A549 (cell line): ENCODE measurements at regions not wholly inside any gene's neighbourhood (a gene's known extent, or its start where the extent isn't known, plus 50 kb on each side); places are given as distances from the start of the nearest gene placed in this dataset.

ENCODE experiments used
- ATAC-seq, 2 experiments: fragments of 200-7000 bp in 1 of 2; fragments of >200 bp in 1 of 2; cut with Nextera tagmentation in 1 of 2; cut with Tn5 transposase in 1 of 2; 3 replicates each; pipeline versions ENCODE4 v1.8.0 to v1.9.1; 2018 to 2020; ENCODE audit warnings: mild to moderate bottlenecking in 1 of 2, moderate library complexity in 1 of 2
- CTCF ChIA-PET: fragments of 300-600 bp; sonication (Branson Sonifier 250); formaldehyde crosslinking; extraction: SDS; loops from one replicate; lab custom pipeline; 2021; ENCODE audit warnings: antibody characterized with exemption, inconsistent platforms; lab: Yijun Ruan, JAX
- POLR2A ChIA-PET: fragments of 350-600 bp; formaldehyde crosslinking; extraction: SDS; loops from one replicate; lab custom pipeline; 2021; ENCODE audit warnings: antibody characterized with exemption, inconsistent platforms; lab: Yijun Ruan, JAX
- DNase-seq, 2 experiments: peaks; one replicate each; pipeline versions ENCODE4 v3.0.0 to v3.0.0-alpha.2; 2011 to 2016; ENCODE audit warnings: low read depth in 1 of 2, low spot score in 1 of 2
- FAIRE-seq: peaks from 2 replicates; lab custom pipeline; 2011; peaks lifted over from hg19 to GRCh38; lab: Jason Lieb, UNC
- H3K27ac ChIP-seq, 2 experiments: fragments of >200 bp; sonication (Bioruptor Twin); formaldehyde crosslinking; 3 replicates each; pipeline ENCODE4 v1.5.1; 2016 to 2017
- H3K4me1 ChIP-seq: fragments of >200 bp; sonication (Bioruptor Twin); formaldehyde crosslinking; 3 replicates; pipeline ENCODE4 v1.6.1; 2016
- H3K4me2 ChIP-seq: fragments of >200 bp; sonication (Bioruptor Twin); formaldehyde crosslinking; 3 replicates; pipeline ENCODE4 v1.6.1; 2016
- H3K4me3 ChIP-seq: fragments of >200 bp; sonication (Bioruptor Twin); formaldehyde crosslinking; 3 replicates; pipeline ENCODE4 v1.5.1; 2016
- H3K9me3 ChIP-seq: fragments of >200 bp; sonication (Bioruptor Twin); formaldehyde crosslinking; 3 replicates; pipeline ENCODE4 v1.6.1; 2016
- EP300 ChIP-seq, 2 experiments: fragments of >200 bp; sonication (Bioruptor Twin); formaldehyde crosslinking; IDR thresholded peaks; 2 replicates in 1 of 2; 3 replicates in 1 of 2; pipeline ENCODE4 v1.6.1; 2016 to 2017
- FOSB ChIP-seq: fragments of 250-450 bp; sonication (Bioruptor Pico); IDR thresholded peaks from 2 replicates; pipeline ENCODE4 v1.5.0; 2020; ENCODE audit warnings: mild to moderate bottlenecking, moderate library complexity
- HDAC2 ChIP-seq: fragments of 200-600 bp; sonication (generic); IDR thresholded peaks from 2 replicates; pipeline ENCODE4 v1.6.1; 2016
- HOXA7 ChIP-seq: fragments of 250-450 bp; sonication (Bioruptor Pico); IDR thresholded peaks from 2 replicates; pipeline ENCODE4 v1.5.0; 2020; ENCODE audit warnings: mild to moderate bottlenecking, moderate library complexity
- HOXB5 ChIP-seq: fragments of 250-450 bp; sonication (Bioruptor Pico); IDR thresholded peaks from 2 replicates; pipeline ENCODE4 v1.5.0; 2020; ENCODE audit warnings: mild to moderate bottlenecking, moderate library complexity
- NPAS2 ChIP-seq: fragments of 250-450 bp; sonication (Bioruptor Pico); IDR thresholded peaks from 2 replicates; pipeline ENCODE4 v1.8.0; 2022; ENCODE audit warnings: mild to moderate bottlenecking, moderate library complexity, borderline replicate concordance
- POLR2A ChIP-seq: IDR thresholded peaks from 2 replicates; pipeline ENCODE4 v1.6.1; 2012; ENCODE audit warnings: mild to moderate bottlenecking, low read length
- RNF2 ChIP-seq: fragments of 200-600 bp; sonication (generic); IDR thresholded peaks from 2 replicates; pipeline ENCODE4 v1.6.1; 2016; ENCODE audit warnings: low read depth, mild to moderate bottlenecking, antibody characterized with exemption, moderate library complexity, borderline replicate concordance
- WGBS: methylation state at CpG from one replicate; pipeline ENCODE4 v1.1.6; 2017; ENCODE audit errors: missing lambda C conversion rate; 5-methylcytosine and 5-hydroxymethylcytosine counted together
- TF ChIP-seq, protein P1 (sequence below): IDR thresholded peaks from 2 replicates; pipeline ENCODE4 v1.6.1; 2012
- TF ChIP-seq, protein P2 (sequence below): IDR thresholded peaks from 2 replicates; pipeline ENCODE4 v1.6.1; 2012; ENCODE audit warnings: low read depth, borderline replicate concordance
- TF ChIP-seq, protein P3 (sequence below): IDR thresholded peaks from 2 replicates; pipeline ENCODE4 v1.6.1; 2012
- TF ChIP-seq, protein P4 (sequence below): fragments of >200 bp; sonication (Bioruptor Twin); formaldehyde crosslinking; IDR thresholded peaks from 3 replicates; pipeline ENCODE4 v1.6.1; 2016
- TF ChIP-seq, protein P5 (sequence below): fragments of >200 bp; sonication (Bioruptor Twin); formaldehyde crosslinking; IDR thresholded peaks from 2 replicates; pipeline ENCODE4 v1.6.1; 2016

DNA sequence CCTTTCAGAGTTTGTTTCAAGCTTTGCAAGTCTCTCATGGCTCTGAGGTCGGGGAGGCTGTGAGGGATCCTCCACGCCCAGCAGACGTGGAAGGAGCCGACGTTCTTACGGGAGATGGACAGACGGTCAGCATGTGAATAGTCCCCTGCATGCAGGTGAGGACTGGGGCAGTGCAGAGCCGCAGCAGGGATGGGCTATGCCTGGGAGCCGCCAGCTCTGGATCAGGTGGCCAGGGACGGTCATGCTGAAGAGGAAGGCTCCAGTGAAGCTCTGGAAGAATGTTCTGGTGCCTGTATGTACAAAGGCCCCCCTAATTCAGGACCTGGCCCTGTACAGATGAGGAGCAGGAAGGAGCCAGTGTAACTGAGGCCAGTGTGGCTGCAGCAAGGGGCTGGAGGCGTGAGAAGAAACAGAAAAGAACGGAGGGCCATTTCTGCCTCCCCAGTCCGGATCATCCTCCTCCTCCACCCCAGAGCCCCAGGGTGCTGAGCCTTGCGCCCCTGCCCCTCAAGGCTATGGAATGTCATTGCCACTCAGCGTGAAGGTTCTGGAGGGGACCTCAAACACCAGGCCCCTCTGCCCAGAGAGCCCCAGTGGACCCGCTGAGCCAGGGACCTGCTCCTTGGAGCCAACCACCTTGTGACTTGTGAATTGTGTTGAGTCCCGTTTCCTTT, 96.8 kb upstream of the DIO3 start:
- ATAC-seq (peak; percentile 15 to 22; a peak in 3 of 6 replicates), FAIRE-seq (no peak), DNase-seq (no peak)
- Histone ChIP-seq H3K4me3 (no peak overlapping the region), H3K4me1 (peaks cover 39% of the 10 kb centered on the region), H3K27ac (peak overlapping the region in 1 of 2 experiments; percentile 76; a peak in 4 of 6 replicates), H3K9me3 (no peaks in the 10 kb centered on the region), H3K4me2 (no peak overlapping the region)
- 85% methylated on average over 17 of the region's 17 CpGs for WGBS
- CTCF ChIA-PET = interaction anchor here (0.8 to 1.0 kb wide), 2 partner anchors 9 to 13 kb away, joined by 3 read pairs; no protein-coding TSS in a partner anchor
- no peak for TF ChIP-seq NPAS2
- TF ChIP-seq, protein P1, sequence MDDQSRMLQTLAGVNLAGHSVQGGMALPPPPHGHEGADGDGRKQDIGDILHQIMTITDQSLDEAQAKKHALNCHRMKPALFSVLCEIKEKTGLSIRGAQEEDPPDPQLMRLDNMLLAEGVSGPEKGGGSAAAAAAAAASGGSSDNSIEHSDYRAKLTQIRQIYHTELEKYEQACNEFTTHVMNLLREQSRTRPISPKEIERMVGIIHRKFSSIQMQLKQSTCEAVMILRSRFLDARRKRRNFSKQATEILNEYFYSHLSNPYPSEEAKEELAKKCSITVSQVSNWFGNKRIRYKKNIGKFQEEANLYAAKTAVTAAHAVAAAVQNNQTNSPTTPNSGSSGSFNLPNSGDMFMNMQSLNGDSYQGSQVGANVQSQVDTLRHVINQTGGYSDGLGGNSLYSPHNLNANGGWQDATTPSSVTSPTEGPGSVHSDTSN = peak; percentile 52; the same call in 1 of the 2 replicates
- POLR2A ChIA-PET = interaction anchor here (0.7 to 1.3 kb wide), 2 partner anchors 11 to 13 kb away, joined by 3 to 5 read pairs; no protein-coding TSS in a partner anchor

DNA sequence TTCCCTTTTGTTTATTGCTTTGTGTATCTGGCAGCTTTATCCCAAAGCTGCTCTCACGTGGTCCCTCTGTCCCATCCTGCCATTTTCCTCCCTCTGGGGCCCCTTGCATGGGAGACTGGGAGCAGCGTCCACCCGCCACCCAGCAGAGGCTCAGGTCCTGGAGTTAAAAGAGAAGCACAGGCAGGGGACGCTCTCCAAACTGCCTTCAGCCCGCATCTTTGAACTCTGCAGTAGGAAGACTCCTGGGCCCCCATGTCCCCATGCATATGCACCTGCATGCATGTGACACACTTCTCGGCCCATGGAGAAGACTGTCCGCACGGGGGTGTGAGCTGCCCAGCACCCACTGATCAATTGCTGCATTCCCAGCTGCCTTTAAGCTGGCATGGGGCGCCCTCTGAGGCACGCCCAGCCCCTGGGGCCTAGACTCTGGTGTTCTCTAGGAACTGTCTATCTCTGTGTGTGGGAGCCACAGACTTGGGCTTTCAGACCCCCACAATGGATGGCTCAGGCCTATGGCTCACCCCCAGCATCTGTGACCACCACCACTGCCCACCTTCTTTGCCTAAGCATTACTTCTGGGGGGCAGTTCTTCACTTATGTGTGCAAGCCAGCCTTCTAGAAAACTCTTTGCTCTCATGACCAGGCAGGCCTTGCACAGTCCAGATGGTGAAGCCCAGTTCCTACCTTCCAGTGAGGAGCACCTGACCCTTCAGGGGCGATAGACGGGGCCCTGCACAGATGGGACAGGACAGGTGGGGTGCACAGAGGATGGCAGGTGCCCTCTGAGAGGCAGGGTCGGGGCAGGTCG, 96.1 kb upstream of the DIO3 start:
- peaks cover 39% of the 10 kb centered on the region for H3K4me1 ChIP-seq
- H3K9me3 ChIP-seq = no peaks in the 10 kb centered on the region
- no peak overlapping the region for H3K4me3 ChIP-seq
- peak overlapping the region in 1 of 2 experiments; percentile 76; a peak in 3 of 6 replicates for H3K27ac ChIP-seq
- POLR2A ChIA-PET = interaction anchor here (0.6 to 1.3 kb wide), 2 partner anchors 12 to 547 kb away, joined by 5 to 6 read pairs; no protein-coding TSS in a partner anchor
- no peak for DNase-seq
- CTCF ChIA-PET = no interaction called here
- FAIRE-seq = no peak
- H3K4me2 ChIP-seq = no peak overlapping the region
- no peak for TF ChIP-seq EP300 (IDR thresholded peaks at IDR 0.05)
- TF ChIP-seq, protein P2, sequence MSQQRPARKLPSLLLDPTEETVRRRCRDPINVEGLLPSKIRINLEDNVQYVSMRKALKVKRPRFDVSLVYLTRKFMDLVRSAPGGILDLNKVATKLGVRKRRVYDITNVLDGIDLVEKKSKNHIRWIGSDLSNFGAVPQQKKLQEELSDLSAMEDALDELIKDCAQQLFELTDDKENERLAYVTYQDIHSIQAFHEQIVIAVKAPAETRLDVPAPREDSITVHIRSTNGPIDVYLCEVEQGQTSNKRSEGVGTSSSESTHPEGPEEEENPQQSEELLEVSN = 0 out of 2 replicates have a peak, but pooled peaks have one; percentile 14
- TF ChIP-seq, all 56 proteins: peak for 1
- peak in 1 of 2 experiments; percentile 9; a peak in 2 of 6 replicates for ATAC-seq
- 84% methylated on average over 13 of the region's 14 CpGs for WGBS

DNA sequence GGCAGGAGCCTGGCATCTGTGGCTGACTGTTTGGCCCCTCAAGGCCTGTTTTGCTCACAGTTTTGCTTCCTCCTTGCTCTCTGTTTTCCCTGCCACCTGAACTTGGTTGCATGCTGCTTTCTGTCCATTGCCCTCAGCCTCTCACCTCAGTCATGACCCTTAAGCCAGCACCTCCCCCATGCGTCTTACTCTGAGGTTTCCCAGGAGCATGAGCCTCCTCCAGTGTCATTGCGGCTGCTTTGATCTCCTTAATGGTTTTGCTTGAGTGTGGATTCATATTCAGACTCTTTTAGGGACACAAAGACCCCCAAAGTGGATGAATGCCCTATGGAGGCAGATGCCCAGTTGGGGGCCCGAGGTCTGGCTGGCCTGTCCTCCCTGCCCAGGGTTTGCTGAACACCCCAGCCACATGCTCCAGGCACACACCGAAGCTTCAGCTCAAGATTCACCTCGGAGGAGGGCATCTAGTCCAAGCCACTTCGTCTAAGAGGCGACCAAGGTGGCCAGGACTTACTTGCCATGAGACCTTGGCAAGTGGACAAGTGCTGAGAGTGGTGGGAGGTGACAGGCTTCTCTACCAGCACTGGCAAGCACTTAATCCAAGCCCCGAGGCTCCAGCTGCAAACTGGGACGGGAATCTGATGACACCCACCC, 95.4 kb upstream of the DIO3 start:
- POLR2A ChIA-PET = interaction anchor here (0.5 to 0.6 kb wide), 2 partner anchors 10 to 547 kb away, joined by 3 to 6 read pairs; no protein-coding TSS in a partner anchor
- CTCF ChIA-PET = no interaction called here
- 93% methylated on average over 7 of the region's 9 CpGs for WGBS
- H3K27ac ChIP-seq = peak overlapping the region in 1 of 2 experiments; percentile 76; a peak in 3 of 6 replicates
- DNase-seq (no peak), ATAC-seq (no peak), FAIRE-seq (no peak)
- H3K4me1 ChIP-seq = peaks cover 39% of the 10 kb centered on the region
- H3K4me2 ChIP-seq = no peak overlapping the region
- no peaks in the 10 kb centered on the region for H3K9me3 ChIP-seq
- no peak overlapping the region for H3K4me3 ChIP-seq
- no peak for TF ChIP-seq HOXA7 (CRISPR knock-in tag)
- TF ChIP-seq, protein P3, sequence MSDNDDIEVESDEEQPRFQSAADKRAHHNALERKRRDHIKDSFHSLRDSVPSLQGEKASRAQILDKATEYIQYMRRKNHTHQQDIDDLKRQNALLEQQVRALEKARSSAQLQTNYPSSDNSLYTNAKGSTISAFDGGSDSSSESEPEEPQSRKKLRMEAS = peak; percentile 25; the same call in 1 of the 2 replicates
- TF ChIP-seq, protein P4, sequence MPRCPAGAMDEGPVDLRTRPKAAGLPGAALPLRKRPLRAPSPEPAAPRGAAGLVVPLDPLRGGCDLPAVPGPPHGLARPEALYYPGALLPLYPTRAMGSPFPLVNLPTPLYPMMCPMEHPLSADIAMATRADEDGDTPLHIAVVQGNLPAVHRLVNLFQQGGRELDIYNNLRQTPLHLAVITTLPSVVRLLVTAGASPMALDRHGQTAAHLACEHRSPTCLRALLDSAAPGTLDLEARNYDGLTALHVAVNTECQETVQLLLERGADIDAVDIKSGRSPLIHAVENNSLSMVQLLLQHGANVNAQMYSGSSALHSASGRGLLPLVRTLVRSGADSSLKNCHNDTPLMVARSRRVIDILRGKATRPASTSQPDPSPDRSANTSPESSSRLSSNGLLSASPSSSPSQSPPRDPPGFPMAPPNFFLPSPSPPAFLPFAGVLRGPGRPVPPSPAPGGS = no peak
- no peak for TF ChIP-seq FOSB (CRISPR knock-in tag)
- TF ChIP-seq, protein P5, sequence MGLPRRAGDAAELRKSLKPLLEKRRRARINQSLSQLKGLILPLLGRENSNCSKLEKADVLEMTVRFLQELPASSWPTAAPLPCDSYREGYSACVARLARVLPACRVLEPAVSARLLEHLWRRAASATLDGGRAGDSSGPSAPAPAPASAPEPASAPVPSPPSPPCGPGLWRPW = no peak
- TF ChIP-seq POLR2A = no peak
- no peak for TF ChIP-seq RNF2
- TF ChIP-seq HDAC2 = no peak
- TF ChIP-seq HOXB5 (CRISPR knock-in tag) = no peak
- TF ChIP-seq, protein P2 = 0 out of 2 replicates have a peak, but pooled peaks have one; percentile 16
